T-helper 17 cell (primary cell): ENCODE measurements at regions not wholly inside any gene's neighbourhood (a gene's known extent, or its start where the extent isn't known, plus 50 kb on each side); places are given as distances from the start of the nearest gene placed in this dataset.

Experiments
- ATAC-seq: fragments of 150-1000 bp; cut with Tn5 transposase; 2 replicates; pipeline ENCODE4 v1.10.0; 2021; ENCODE audit warnings: mild to moderate bottlenecking, moderate library complexity
- DNase-seq, 3 donors: peaks; one replicate each; pipeline versions ENCODE4 v3.0.0 to v3.0.0-alpha.2; 2020 to 2021
- H3K9me3 ChIP-seq: one replicate; pipeline ENCODE4 v1.7.0; 2013; ENCODE audit warnings: low read length, mild to moderate bottlenecking; ENCODE audit not compliant: control insufficient read depth, poor library complexity, severe bottlenecking
- H3K27ac Mint-ChIP-seq: one replicate; pipeline ENCODE4 v1.8.0; 2022; ENCODE audit warnings: mild to moderate bottlenecking, moderate library complexity, mixed read lengths
- H3K27me3 Mint-ChIP-seq: one replicate; pipeline ENCODE4 v1.8.0; 2022; ENCODE audit warnings: mixed read lengths
- H3K36me3 Mint-ChIP-seq: one replicate; pipeline ENCODE4 v1.8.0; 2022; ENCODE audit warnings: low read depth, mixed read lengths
- H3K4me1 Mint-ChIP-seq: one replicate; pipeline ENCODE4 v1.8.0; 2022; ENCODE audit warnings: mild to moderate bottlenecking, mixed read lengths
- H3K4me3 Mint-ChIP-seq: one replicate; pipeline ENCODE4 v1.8.0; 2022; ENCODE audit warnings: mild to moderate bottlenecking, moderate library complexity, mixed read lengths

- Mint-ChIP-seq H3K27me3 (peaks cover 32% of the 10 kb centered on the region), H3K27ac (no peak overlapping the region), H3K36me3 (no peaks in the 10 kb centered on the region), H3K4me1 (no peaks in the 10 kb centered on the region), H3K4me3 (no peak overlapping the region)
- no peaks in the 10 kb centered on the region for H3K9me3 ChIP-seq
- ATAC-seq, result no peak
- no peak for DNase-seq
Observed at GRCh38 chr22:47257976-47258375, 495.5 kb downstream of the TBC1D22A start.

DNA sequence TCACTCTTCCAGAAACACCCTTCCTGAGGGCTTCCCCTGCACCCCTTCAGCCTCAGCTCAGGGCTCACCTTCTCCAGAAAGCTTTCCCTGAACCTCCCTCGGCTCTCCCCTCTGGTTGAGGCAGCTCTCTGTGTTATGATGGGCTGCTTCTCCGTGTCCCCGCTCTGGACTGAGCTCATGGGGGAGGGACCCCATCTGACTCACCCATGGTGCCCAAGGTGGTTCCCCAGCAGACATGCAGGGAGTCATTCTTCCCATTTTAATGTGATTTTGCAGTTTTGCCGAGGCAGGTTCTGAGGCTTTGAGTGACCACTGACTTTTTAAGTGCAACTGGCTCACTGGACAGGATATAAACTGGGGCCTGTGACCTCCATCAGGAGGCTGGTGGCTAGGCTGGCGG is 495.1 kb downstream of the TBC1D22A start:
- DNase-seq (no peak), ATAC-seq (no peak)
- no peaks in the 10 kb centered on the region for H3K9me3 ChIP-seq
- Mint-ChIP-seq H3K27ac (no peak overlapping the region), H3K4me3 (no peak overlapping the region), H3K4me1 (no peaks in the 10 kb centered on the region), H3K27me3 (peaks cover 32% of the 10 kb centered on the region), H3K36me3 (no peaks in the 10 kb centered on the region)

DNA sequence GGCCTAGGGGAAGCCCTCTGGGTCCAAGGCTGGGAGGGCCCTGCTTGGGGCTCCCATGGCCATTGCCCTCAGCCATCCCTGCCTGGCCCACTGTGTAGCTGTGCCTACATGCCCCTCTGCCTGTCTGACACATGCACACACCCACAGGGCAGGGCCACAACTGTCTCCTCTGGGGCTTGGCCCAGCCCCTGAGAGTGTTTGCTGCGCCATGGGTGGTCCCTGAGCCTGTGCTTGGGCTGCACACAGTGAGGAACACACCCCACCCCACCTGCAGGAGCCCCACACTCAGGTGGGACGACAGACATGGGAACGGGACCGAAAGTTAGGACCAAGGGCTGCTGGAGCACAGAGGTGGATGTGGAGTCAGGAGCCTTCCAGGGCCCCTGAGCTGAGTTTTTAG is 489.5 kb downstream of the TBC1D22A start:
- no peak overlapping the region for H3K27ac Mint-ChIP-seq
- no peaks in the 10 kb centered on the region for H3K9me3 ChIP-seq
- no peak overlapping the region for H3K4me3 Mint-ChIP-seq
- no peaks in the 10 kb centered on the region for H3K4me1 Mint-ChIP-seq
- peaks cover 28% of the 10 kb centered on the region for H3K27me3 Mint-ChIP-seq
- DNase-seq (no peak), ATAC-seq (no peak)
- H3K36me3 Mint-ChIP-seq, result no peaks in the 10 kb centered on the region

DNA sequence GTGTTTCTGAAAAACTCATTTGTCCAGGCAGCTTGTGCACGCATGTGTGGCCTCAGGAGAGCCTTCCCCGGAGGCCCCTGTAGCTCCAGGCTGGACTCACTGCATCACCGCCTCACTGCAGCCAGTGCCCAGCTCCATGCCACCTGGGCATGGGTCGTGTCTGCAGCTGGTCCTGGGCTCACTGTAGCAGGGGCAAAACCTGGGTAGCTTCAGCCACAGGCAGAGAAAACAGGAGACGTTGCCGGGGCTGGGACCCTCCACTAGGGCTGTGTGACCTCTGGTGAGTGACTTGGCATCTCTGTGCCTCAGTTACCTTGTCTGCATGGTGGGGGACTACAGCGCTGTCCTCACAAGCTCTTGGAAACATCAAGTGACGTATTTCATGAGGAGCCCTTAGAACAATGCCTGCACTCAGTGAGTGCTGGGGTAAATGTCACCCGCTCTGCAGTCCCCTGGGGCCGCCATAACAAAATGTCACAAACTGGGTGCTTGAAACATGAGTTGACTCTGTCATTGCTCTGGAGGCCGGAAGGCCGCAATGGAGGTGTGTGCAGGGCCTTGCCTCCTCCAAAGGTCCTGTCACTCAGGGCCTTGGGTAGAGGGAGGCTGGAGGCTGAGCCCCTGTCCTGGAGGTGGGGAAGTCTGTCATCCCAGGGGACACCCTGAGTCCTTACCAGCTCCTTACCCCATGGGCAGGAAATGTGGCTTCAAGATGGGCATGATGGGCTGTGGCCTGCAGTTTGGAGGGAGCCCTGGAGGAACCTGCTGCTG is 488.7 kb downstream of the TBC1D22A start:
- no peak overlapping the region for H3K4me3 Mint-ChIP-seq
- no peaks in the 10 kb centered on the region for H3K36me3 Mint-ChIP-seq
- no peaks in the 10 kb centered on the region for H3K4me1 Mint-ChIP-seq
- peaks cover 31% of the 10 kb centered on the region for H3K27me3 Mint-ChIP-seq
- no peaks in the 10 kb centered on the region for H3K9me3 ChIP-seq
- no peak overlapping the region for H3K27ac Mint-ChIP-seq
- ATAC-seq, result no peak
- DNase-seq, result no peak

GRCh38 chr22:47249370-47249928 is 487.0 kb downstream of the TBC1D22A start:
- H3K4me1 Mint-ChIP-seq, result no peaks in the 10 kb centered on the region
- no peak overlapping the region for H3K4me3 Mint-ChIP-seq
- no peak for DNase-seq
- H3K36me3 Mint-ChIP-seq, result no peaks in the 10 kb centered on the region
- H3K27me3 Mint-ChIP-seq, result peaks cover 48% of the 10 kb centered on the region
- H3K9me3 ChIP-seq, result no peaks in the 10 kb centered on the region
- H3K27ac Mint-ChIP-seq, result no peak overlapping the region
- ATAC-seq, result no peak

GRCh38 chr22:47248925-47249324 is 486.5 kb downstream of the TBC1D22A start:
- no peaks in the 10 kb centered on the region for H3K36me3 Mint-ChIP-seq
- no peak for DNase-seq
- peaks cover 50% of the 10 kb centered on the region for H3K27me3 Mint-ChIP-seq
- H3K4me1 Mint-ChIP-seq, result no peaks in the 10 kb centered on the region
- H3K27ac Mint-ChIP-seq, result no peak overlapping the region
- H3K9me3 ChIP-seq, result no peaks in the 10 kb centered on the region
- ATAC-seq, result no peak
- no peak overlapping the region for H3K4me3 Mint-ChIP-seq

DNA sequence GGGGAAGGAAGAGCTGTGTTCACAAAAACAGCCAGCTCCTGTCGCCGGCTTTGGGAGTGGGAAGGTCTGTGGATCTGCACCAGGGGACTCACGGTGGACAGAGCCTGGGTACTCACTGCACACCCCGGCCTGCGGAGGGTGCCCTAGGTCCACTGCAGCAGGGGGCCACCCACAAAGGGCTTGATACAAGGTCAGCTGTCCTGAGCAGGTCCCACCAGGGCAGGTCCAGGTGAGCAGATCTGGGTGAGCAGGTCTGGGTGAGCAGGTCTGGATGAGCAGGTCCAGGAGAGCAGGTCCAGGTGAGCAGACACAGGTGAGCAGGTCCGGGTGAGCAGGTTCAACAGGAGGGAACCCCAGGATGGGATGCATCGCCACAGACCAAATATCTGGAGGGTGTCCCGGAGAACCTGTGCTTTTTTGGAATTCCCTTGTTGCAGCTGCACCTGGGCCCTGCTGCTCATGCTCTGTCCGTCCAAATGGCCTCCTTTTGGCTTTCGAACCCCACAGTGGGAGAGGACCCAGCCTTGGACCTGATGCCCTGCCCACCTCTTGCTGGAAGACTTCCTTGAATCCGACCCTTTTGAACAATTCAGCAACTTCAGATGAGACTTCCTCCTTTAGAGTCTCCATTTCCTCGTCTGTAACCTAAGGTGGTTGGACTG is 485.3 kb downstream of the TBC1D22A start:
- ATAC-seq, result no peak
- Mint-ChIP-seq H3K4me1 (no peaks in the 10 kb centered on the region), H3K27ac (no peak overlapping the region), H3K4me3 (no peak overlapping the region), H3K27me3 (peaks cover 50% of the 10 kb centered on the region), H3K36me3 (no peaks in the 10 kb centered on the region)
- no peak for DNase-seq
- H3K9me3 ChIP-seq, result no peaks in the 10 kb centered on the region

- no peak for ATAC-seq
- no peak overlapping the region for H3K4me3 Mint-ChIP-seq
- H3K9me3 ChIP-seq, result no peaks in the 10 kb centered on the region
- no peak for DNase-seq
- peaks cover 43% of the 10 kb centered on the region for H3K27me3 Mint-ChIP-seq
- no peak overlapping the region for H3K27ac Mint-ChIP-seq
- no peaks in the 10 kb centered on the region for H3K36me3 Mint-ChIP-seq
- no peaks in the 10 kb centered on the region for H3K4me1 Mint-ChIP-seq
Observed at GRCh38 chr22:47245786-47246185, 483.3 kb downstream of the TBC1D22A start.

GRCh38 chr22:47245286-47245685 is 482.8 kb downstream of the TBC1D22A start:
- DNase-seq, result no peak
- Mint-ChIP-seq H3K4me1 (no peaks in the 10 kb centered on the region), H3K36me3 (no peaks in the 10 kb centered on the region), H3K27ac (no peak overlapping the region), H3K4me3 (no peak overlapping the region), H3K27me3 (peaks cover 38% of the 10 kb centered on the region)
- no peak for ATAC-seq
- no peaks in the 10 kb centered on the region for H3K9me3 ChIP-seq

GRCh38 chr22:47240116-47240515 is 477.7 kb downstream of the TBC1D22A start:
- Mint-ChIP-seq H3K36me3 (no peaks in the 10 kb centered on the region), H3K27me3 (peaks cover 9% of the 10 kb centered on the region)
- ATAC-seq, result no peak

GRCh38 chr22:47239474-47239860 is 477.0 kb downstream of the TBC1D22A start:
- no peak for ATAC-seq
- H3K27ac Mint-ChIP-seq, result no peak overlapping the region
- H3K36me3 Mint-ChIP-seq, result no peaks in the 10 kb centered on the region
- no peaks in the 10 kb centered on the region for H3K9me3 ChIP-seq
- DNase-seq, result no peak
- H3K4me3 Mint-ChIP-seq, result no peak overlapping the region
- H3K27me3 Mint-ChIP-seq, result peaks cover 2% of the 10 kb centered on the region
- no peaks in the 10 kb centered on the region for H3K4me1 Mint-ChIP-seq

More at GRCh38 chr22:47240116-47240515, 477.7 kb downstream of the TBC1D22A start:
- Mint-ChIP-seq H3K4me3 (no peak overlapping the region), H3K4me1 (no peaks in the 10 kb centered on the region), H3K27ac (no peak overlapping the region)
- H3K9me3 ChIP-seq, result no peaks in the 10 kb centered on the region
- no peak for DNase-seq

DNA sequence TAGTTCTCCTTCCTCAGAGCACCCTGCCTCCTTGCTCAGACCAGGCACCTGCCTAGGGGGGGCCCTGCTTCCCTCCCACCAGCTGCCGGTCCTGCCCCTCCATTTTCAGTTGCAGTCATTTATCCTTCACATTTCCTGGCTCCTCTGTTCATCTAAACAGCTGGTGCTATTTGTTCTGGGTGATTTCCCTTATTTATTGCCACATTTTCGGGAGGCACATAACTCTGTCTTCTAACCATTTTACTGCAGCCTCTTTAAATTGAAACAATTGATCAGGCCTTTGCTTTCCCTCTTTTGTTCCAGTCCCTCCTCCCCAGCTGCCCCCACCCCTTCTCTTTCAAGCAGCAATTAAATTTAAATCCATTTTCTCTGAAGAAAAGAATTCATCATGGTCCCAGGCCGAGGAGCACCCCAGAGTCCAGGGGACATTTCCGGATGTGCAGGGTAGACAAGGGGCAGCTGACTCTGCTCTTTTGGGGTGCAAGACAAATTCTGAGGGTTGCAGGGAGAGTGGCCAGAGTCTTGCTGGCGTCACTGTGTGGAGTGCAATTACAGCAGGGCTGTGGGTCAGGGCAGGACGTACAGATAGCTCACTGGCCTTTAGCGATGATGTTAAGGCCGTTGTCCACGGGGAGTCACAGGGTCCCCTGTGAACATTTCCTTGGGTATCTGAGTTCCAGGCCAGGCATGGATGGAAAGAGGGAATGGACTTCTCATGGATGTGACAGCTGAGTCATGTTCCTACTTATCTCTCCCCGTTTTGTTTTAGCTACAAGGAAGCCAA is 476.4 kb downstream of the TBC1D22A start:
- no peak for DNase-seq
- Mint-ChIP-seq H3K4me3 (no peak overlapping the region), H3K36me3 (no peaks in the 10 kb centered on the region), H3K27ac (no peak overlapping the region), H3K27me3 (no peaks in the 10 kb centered on the region), H3K4me1 (no peaks in the 10 kb centered on the region)
- H3K9me3 ChIP-seq, result no peaks in the 10 kb centered on the region
- ATAC-seq, result no peak

DNA sequence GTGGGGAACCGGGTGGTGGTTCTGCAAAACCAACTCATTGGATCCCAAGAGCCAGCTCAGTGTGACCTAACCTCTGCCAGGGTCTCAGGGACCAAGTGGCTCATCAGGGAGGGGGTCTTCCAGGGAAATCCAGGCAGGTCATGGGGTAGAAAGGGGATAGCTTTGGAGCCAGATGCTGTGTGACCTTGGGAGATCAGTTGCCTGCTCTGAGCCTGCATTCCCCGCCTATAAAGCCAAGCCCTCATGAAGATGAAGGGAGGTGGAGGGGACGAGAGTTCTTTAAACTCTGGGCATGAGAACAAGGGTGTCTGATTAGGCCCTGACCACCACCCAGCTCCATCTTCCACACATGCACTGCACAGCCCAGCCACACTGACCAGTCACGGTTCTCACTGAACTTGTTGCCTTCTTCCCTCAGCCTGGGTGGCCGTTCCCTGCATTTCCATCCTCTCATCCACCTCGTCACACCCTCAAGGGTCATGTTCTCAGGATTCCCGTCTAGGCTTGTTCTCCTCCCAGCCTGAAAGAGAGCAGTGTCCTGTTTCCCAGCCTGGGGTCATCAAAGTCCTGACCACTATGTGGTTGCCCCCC is 475.5 kb downstream of the TBC1D22A start:
- H3K4me3 Mint-ChIP-seq, result no peak overlapping the region
- H3K27ac Mint-ChIP-seq, result no peak overlapping the region
- H3K4me1 Mint-ChIP-seq, result no peaks in the 10 kb centered on the region
- H3K36me3 Mint-ChIP-seq, result no peaks in the 10 kb centered on the region
- no peak for DNase-seq
- H3K9me3 ChIP-seq, result no peaks in the 10 kb centered on the region
- H3K27me3 Mint-ChIP-seq, result no peaks in the 10 kb centered on the region
- ATAC-seq, result no peak
